HEK293 (cell line): ENCODE measurements at regions not wholly inside any gene's neighbourhood (a gene's known extent, or its start where the extent isn't known, plus 50 kb on each side); places are given as distances from the start of the nearest gene placed in this dataset.

Source experiments
- IKZF3 ChIP-seq: fragments of 450-650 bp; IDR thresholded peaks from 2 replicates; pipeline ENCODE4 v1.5.0; 2018; ENCODE audit warnings: missing biosample characterization, mild to moderate bottlenecking, missing genetic modification characterization, moderate library complexity
- ZNF18 ChIP-seq: fragments of 450-650 bp; formaldehyde crosslinking; IDR thresholded peaks from 2 replicates; pipeline ENCODE4 v1.5.1; 2016; ENCODE audit warnings: missing biosample characterization, missing genetic modification characterization
- ZNF398 ChIP-seq: fragments of 450-650 bp; formaldehyde crosslinking; IDR thresholded peaks from 2 replicates; pipeline ENCODE4 v1.5.1; 2017; ENCODE audit warnings: missing biosample characterization, missing genetic modification characterization
- ZNF548 ChIP-seq: fragments of 450-650 bp; formaldehyde crosslinking; IDR thresholded peaks from 2 replicates; pipeline ENCODE4 v1.5.1; 2016; ENCODE audit warnings: missing biosample characterization, missing genetic modification characterization

GRCh38 chr11:70891844-70892380 is 360.5 kb downstream of the SHANK2 start:
- TF ChIP-seq ZNF18 (tag by site-specific recombination) (no peak), ZNF548 (tag by site-specific recombination) (no peak), ZNF398 (tag by site-specific recombination) (no peak), IKZF3 (no peak)
